Trophoblast cell (in vitro differentiated cells and primary cell): ENCODE measurements at regions not wholly inside any gene's neighbourhood (a gene's known extent, or its start where the extent isn't known, plus 50 kb on each side); places are given as distances from the start of the nearest gene placed in this dataset.

Experiments used
- DNase-seq, 2 donors: peaks; one replicate each; pipeline ENCODE4 v3.0.0-alpha.2; 2016
- H2AFZ ChIP-seq: 2 replicates; pipeline ENCODE4 v1.6.1; 2013; ENCODE audit warnings: low read length, moderate library complexity, mild to moderate bottlenecking; ENCODE audit not compliant: insufficient read depth, poor library complexity
- H2AK5ac ChIP-seq: 2 replicates; pipeline ENCODE4 v1.6.1; 2013; ENCODE audit warnings: mild to moderate bottlenecking, low read length
- H2BK120ac ChIP-seq: 2 replicates; pipeline ENCODE4 v1.6.1; 2013; ENCODE audit warnings: low read length, mild to moderate bottlenecking, moderate library complexity; ENCODE audit not compliant: insufficient read depth, poor library complexity
- H2BK12ac ChIP-seq: 2 replicates; pipeline ENCODE4 v1.6.1; 2013; ENCODE audit warnings: mild to moderate bottlenecking, low read length, moderate library complexity
- H2BK5ac ChIP-seq: 2 replicates; pipeline ENCODE4 v1.6.1; 2013; ENCODE audit warnings: low read length, low read depth, moderate library complexity, mild to moderate bottlenecking; ENCODE audit not compliant: poor library complexity
- H3K14ac ChIP-seq: 2 replicates; pipeline ENCODE4 v1.6.1; 2013; ENCODE audit warnings: mild to moderate bottlenecking, low read length
- H3K18ac ChIP-seq: 2 replicates; pipeline ENCODE4 v1.6.1; 2013; ENCODE audit warnings: mild to moderate bottlenecking, low read length
- H3K23ac ChIP-seq: 2 replicates; pipeline ENCODE4 v1.6.1; 2013; ENCODE audit warnings: low read length
- H3K27ac ChIP-seq: 2 replicates; pipeline ENCODE4 v1.5.1; 2013; ENCODE audit warnings: low read depth, mild to moderate bottlenecking, inconsistent platforms, low read length, moderate library complexity
- H3K27me3 ChIP-seq: 2 replicates; pipeline ENCODE4 v1.6.1; 2013; ENCODE audit warnings: inconsistent platforms, mild to moderate bottlenecking, low read length, moderate library complexity; ENCODE audit not compliant: insufficient read depth
- H3K36me3 ChIP-seq, 2 experiments: 1 replicate in 1 of 2; 2 replicates in 1 of 2; pipeline ENCODE4 v1.6.1; 2013; ENCODE audit warnings: low read length in 2 of 2, mild to moderate bottlenecking in 2 of 2, moderate library complexity in 1 of 2; ENCODE audit not compliant: insufficient read depth in 2 of 2, control insufficient read depth in 1 of 2
- H3K4ac ChIP-seq: 2 replicates; pipeline ENCODE4 v1.6.1; 2013; ENCODE audit warnings: low read depth, mild to moderate bottlenecking, low read length, moderate library complexity
- H3K4me1 ChIP-seq, 2 experiments: 1 replicate in 1 of 2; 2 replicates in 1 of 2; pipeline ENCODE4 v1.6.1; 2013; ENCODE audit warnings: low read length in 2 of 2, mild to moderate bottlenecking in 2 of 2, moderate library complexity in 1 of 2; ENCODE audit not compliant: insufficient read depth in 2 of 2, control insufficient read depth in 1 of 2
- H3K4me2 ChIP-seq: 2 replicates; pipeline ENCODE4 v1.6.1; 2013; ENCODE audit warnings: inconsistent platforms, mild to moderate bottlenecking, low read length, moderate library complexity
- H3K4me3 ChIP-seq: 2 replicates; pipeline ENCODE4 v1.5.1; 2013; ENCODE audit warnings: mild to moderate bottlenecking, low read depth, low read length, inconsistent platforms
- H3K79me1 ChIP-seq: one replicate; pipeline ENCODE4 v1.6.1; 2013; ENCODE audit warnings: low read length
- H3K79me2 ChIP-seq: 2 replicates; pipeline ENCODE4 v1.6.1; 2013; ENCODE audit warnings: low read length, mild to moderate bottlenecking; ENCODE audit not compliant: control insufficient read depth, insufficient read depth, poor library complexity
- H3K9ac ChIP-seq: 2 replicates; pipeline ENCODE4 v1.6.1; 2013; ENCODE audit warnings: mild to moderate bottlenecking, low read length
- H3K9me3 ChIP-seq: 2 replicates; pipeline ENCODE4 v1.6.1; 2013; ENCODE audit warnings: low read depth, mild to moderate bottlenecking, control low read depth, inconsistent platforms, low read length; ENCODE audit not compliant: insufficient read depth
- H4K12ac ChIP-seq: 2 replicates; pipeline ENCODE4 v1.6.1; 2013; ENCODE audit warnings: low read depth, mild to moderate bottlenecking, low read length, moderate library complexity
- H4K8ac ChIP-seq: 2 replicates; pipeline ENCODE4 v1.6.1; 2013; ENCODE audit warnings: low read depth, mild to moderate bottlenecking, low read length, moderate library complexity
- H4K91ac ChIP-seq: one replicate; pipeline ENCODE4 v1.6.1; 2013; ENCODE audit warnings: low read depth, mild to moderate bottlenecking, low read length, moderate library complexity
- WGBS: extraction: QIAGEN DNeasy Blood & Tissue Kit; methylation state at CpG from one replicate; pipeline ENCODE4 v1.1.7; 2013; ENCODE audit warnings: missing lambda C conversion rate; ENCODE audit not compliant: insufficient read length, insufficient coverage; ENCODE audit errors: extremely low coverage; 5-methylcytosine and 5-hydroxymethylcytosine counted together

- Histone ChIP-seq H3K9ac (no peak overlapping the region), H4K12ac (no peak overlapping the region), H4K8ac (no peak overlapping the region), H2AK5ac (no peak overlapping the region), H3K9me3 (no peaks in the 10 kb centered on the region), H3K18ac (no peak overlapping the region), H3K79me1 (no peaks in the 10 kb centered on the region), H3K14ac (no peak overlapping the region), H3K4me3 (no peak overlapping the region), H3K79me2 (no peaks in the 10 kb centered on the region), H2BK5ac (no peak overlapping the region), H3K36me3 (no peaks in the 10 kb centered on the region), H3K4ac (no peak overlapping the region), H3K4me2 (no peak overlapping the region), H3K27ac (no peak overlapping the region), H3K23ac (no peak overlapping the region), H3K4me1 (no peaks in the 10 kb centered on the region), H3K27me3 (no peaks in the 10 kb centered on the region), H4K91ac (no peak overlapping the region), H2BK12ac (no peak overlapping the region), H2AFZ (no peak overlapping the region), H2BK120ac (no peak overlapping the region)
- no CpG with 5 or more reads among the region's 1 CpG for WGBS
- no peak for DNase-seq
Measured at GRCh38 chr12:90512518-90512917, 442.5 kb downstream of the CCER1 start.

DNA sequence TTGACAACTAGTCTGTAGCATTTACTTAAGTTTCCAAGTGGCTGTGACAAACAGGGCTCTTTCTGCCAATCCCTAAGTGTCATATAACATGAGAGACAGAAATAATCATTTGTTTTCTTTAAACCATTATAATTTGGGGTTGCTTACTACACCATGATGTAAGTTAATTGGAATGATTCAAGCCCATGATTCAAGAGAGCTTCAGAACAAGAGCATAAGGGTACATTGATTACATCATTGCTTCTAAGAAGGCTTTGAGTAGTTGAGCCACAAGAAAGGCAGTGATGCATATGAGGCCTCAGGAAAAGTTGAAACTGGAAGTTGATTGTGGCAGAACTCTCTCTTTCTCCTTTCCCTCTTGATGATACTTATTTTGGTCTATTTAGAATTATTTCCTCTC lies 444.0 kb downstream of the CCER1 start:
- H3K18ac ChIP-seq: no peak overlapping the region
- H4K8ac ChIP-seq: no peak overlapping the region
- no peaks in the 10 kb centered on the region for H3K27me3 ChIP-seq

DNA sequence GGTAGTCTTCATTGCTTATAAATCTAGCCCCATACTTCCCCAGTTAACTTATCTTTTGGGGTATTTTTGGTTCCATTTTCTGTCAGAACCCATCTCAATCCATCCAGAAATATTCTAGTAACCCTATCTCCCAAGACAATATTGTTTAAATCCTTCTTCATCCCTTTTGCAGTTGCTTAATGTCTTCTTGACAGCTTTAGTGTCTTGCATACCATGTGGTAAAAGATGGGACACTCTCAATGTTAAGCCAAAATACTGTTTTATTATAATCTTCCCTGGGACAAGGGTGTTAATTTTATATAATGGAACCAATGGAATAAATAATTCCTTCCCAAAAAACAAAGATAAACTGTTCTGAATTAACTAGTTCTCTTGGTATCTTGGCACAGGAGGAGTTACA lies 450.2 kb downstream of the CCER1 start:
- DNase-seq: no peak
- Histone ChIP-seq H2BK5ac (no peak overlapping the region), H4K8ac (no peak overlapping the region)

More for the DNA sequence above, 444.0 kb downstream of the CCER1 start:
- Histone ChIP-seq H3K23ac (no peak overlapping the region), H3K79me1 (no peaks in the 10 kb centered on the region), H4K91ac (no peak overlapping the region), H2BK120ac (no peak overlapping the region), H3K14ac (no peak overlapping the region), H2AK5ac (no peak overlapping the region), H2BK5ac (no peak overlapping the region), H3K79me2 (no peaks in the 10 kb centered on the region), H3K4me1 (no peaks in the 10 kb centered on the region), H4K12ac (no peak overlapping the region), H3K9ac (no peak overlapping the region), H2AFZ (no peak overlapping the region), H3K4ac (no peak overlapping the region), H3K4me2 (no peak overlapping the region), H3K27ac (no peak overlapping the region), H2BK12ac (no peak overlapping the region), H3K9me3 (no peaks in the 10 kb centered on the region), H3K4me3 (no peak overlapping the region), H3K36me3 (no peaks in the 10 kb centered on the region)
- DNase-seq: peak in 1 of 2 donors; percentile 37

DNA sequence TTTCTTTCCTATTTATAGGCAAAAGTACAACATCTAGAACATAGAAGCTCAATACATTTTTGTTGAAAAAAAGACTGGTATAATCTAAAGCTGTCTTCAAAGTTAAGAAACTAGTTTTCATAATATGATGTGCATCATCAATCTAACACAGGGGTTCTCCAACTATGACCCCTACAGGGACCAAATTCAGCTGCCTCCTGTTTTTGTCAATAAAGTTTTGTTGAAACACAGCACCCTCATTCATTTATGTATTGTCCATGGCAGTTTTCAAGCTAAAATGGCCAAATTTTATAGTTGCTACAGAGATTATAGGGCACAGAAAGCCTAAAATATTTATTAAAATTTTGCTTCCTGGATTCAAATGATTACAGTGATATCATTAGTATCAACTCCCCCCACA lies 452.9 kb downstream of the CCER1 start:
- no peak overlapping the region for H3K4me2 ChIP-seq
- H3K4me3 ChIP-seq: no peak overlapping the region
- no peak overlapping the region for H2AK5ac ChIP-seq
- no peak overlapping the region for H2BK120ac ChIP-seq
- H3K14ac ChIP-seq: no peak overlapping the region
- no peak overlapping the region for H2BK12ac ChIP-seq
- no peaks in the 10 kb centered on the region for H3K79me2 ChIP-seq
- no peaks in the 10 kb centered on the region for H3K27me3 ChIP-seq
- H3K27ac ChIP-seq: no peak overlapping the region
- H3K79me1 ChIP-seq: no peaks in the 10 kb centered on the region
- H3K36me3 ChIP-seq: no peaks in the 10 kb centered on the region
- DNase-seq: no peak
- no peak overlapping the region for H4K91ac ChIP-seq
- no peak overlapping the region for H3K9ac ChIP-seq
- H3K4ac ChIP-seq: no peak overlapping the region
- H4K8ac ChIP-seq: no peak overlapping the region
- no peak overlapping the region for H3K23ac ChIP-seq
- no peaks in the 10 kb centered on the region for H3K9me3 ChIP-seq
- no peak overlapping the region for H4K12ac ChIP-seq
- H2BK5ac ChIP-seq: no peak overlapping the region
- H3K4me1 ChIP-seq: no peaks in the 10 kb centered on the region
- H3K18ac ChIP-seq: no peak overlapping the region
- H2AFZ ChIP-seq: no peak overlapping the region

More for the DNA sequence above, 450.2 kb downstream of the CCER1 start:
- Histone ChIP-seq H3K9ac (no peak overlapping the region), H3K4ac (no peak overlapping the region), H3K36me3 (no peaks in the 10 kb centered on the region), H3K4me2 (no peak overlapping the region), H2BK120ac (no peak overlapping the region), H2AK5ac (no peak overlapping the region), H3K4me3 (no peak overlapping the region), H4K91ac (no peak overlapping the region), H4K12ac (no peak overlapping the region), H3K14ac (no peak overlapping the region), H3K23ac (no peak overlapping the region), H2AFZ (no peak overlapping the region), H3K18ac (no peak overlapping the region), H3K9me3 (no peaks in the 10 kb centered on the region), H3K27ac (no peak overlapping the region), H3K4me1 (no peaks in the 10 kb centered on the region), H3K79me2 (no peaks in the 10 kb centered on the region), H2BK12ac (no peak overlapping the region), H3K27me3 (no peaks in the 10 kb centered on the region), H3K79me1 (no peaks in the 10 kb centered on the region)

GRCh38 chr12:90501412-90501811 lies 453.6 kb downstream of the CCER1 start:
- no peak overlapping the region for H2BK5ac ChIP-seq
- H4K8ac ChIP-seq: no peak overlapping the region
- H3K18ac ChIP-seq: no peak overlapping the region
- H3K14ac ChIP-seq: no peak overlapping the region
- H2BK12ac ChIP-seq: no peak overlapping the region
- no peaks in the 10 kb centered on the region for H3K79me1 ChIP-seq
- no peak overlapping the region for H3K4me2 ChIP-seq
- H2AFZ ChIP-seq: no peak overlapping the region
- H3K4me1 ChIP-seq: no peaks in the 10 kb centered on the region
- no CpG with 5 or more reads among the region's 2 CpGs for WGBS
- no peaks in the 10 kb centered on the region for H3K9me3 ChIP-seq
- no peak for DNase-seq
- H3K27ac ChIP-seq: no peak overlapping the region
- no peak overlapping the region for H3K4ac ChIP-seq
- no peaks in the 10 kb centered on the region for H3K27me3 ChIP-seq
- H2AK5ac ChIP-seq: no peak overlapping the region
- H4K91ac ChIP-seq: no peak overlapping the region
- no peak overlapping the region for H3K23ac ChIP-seq
- H3K79me2 ChIP-seq: no peaks in the 10 kb centered on the region
- no peaks in the 10 kb centered on the region for H3K36me3 ChIP-seq
- H2BK120ac ChIP-seq: no peak overlapping the region
- H4K12ac ChIP-seq: no peak overlapping the region
- no peak overlapping the region for H3K9ac ChIP-seq
- H3K4me3 ChIP-seq: no peak overlapping the region
